ENCODE measurements at regions not wholly inside any gene's neighbourhood (a gene's known extent, or its start where the extent isn't known, plus 50 kb on each side); places are given as distances from the start of the nearest gene placed in this dataset.

- Mint-ChIP-seq H3K4me1 (ENCODE audit: low read depth) (peaks cover 2% of the 10 kb centered on the region), H3K9me3 (no peaks in the 10 kb centered on the region), H3K4me3 (no peak overlapping the region), H3K27ac (no peak overlapping the region), H3K36me3 (ENCODE audit: low read depth) (no peaks in the 10 kb centered on the region), H3K27me3 (ENCODE audit: low read depth) (peaks cover 23% of the 10 kb centered on the region)
These were observed 134.8 kb upstream of the RGMA start for GRCh38 chr15:93223803-93224202.

GRCh38 chr15:93221759-93222158, 132.7 kb upstream of the RGMA start:
- Mint-ChIP-seq H3K36me3 (ENCODE audit: low read depth) (no peaks in the 10 kb centered on the region), H3K4me1 (ENCODE audit: low read depth) (peaks cover 2% of the 10 kb centered on the region), H3K9me3 (no peaks in the 10 kb centered on the region), H3K27me3 (ENCODE audit: low read depth) (peaks cover 20% of the 10 kb centered on the region), H3K27ac (no peak overlapping the region), H3K4me3 (no peak overlapping the region)

GRCh38 chr15:93219859-93220420, 130.9 kb upstream of the RGMA start:
- Mint-ChIP-seq H3K27ac (no peak overlapping the region), H3K36me3 (ENCODE audit: low read depth) (no peaks in the 10 kb centered on the region), H3K4me1 (ENCODE audit: low read depth) (peaks cover 2% of the 10 kb centered on the region), H3K9me3 (no peaks in the 10 kb centered on the region), H3K27me3 (ENCODE audit: low read depth) (peaks cover 5% of the 10 kb centered on the region), H3K4me3 (no peak overlapping the region)

- H3K4me1 Mint-ChIP-seq (ENCODE audit: low read depth), result peaks cover 2% of the 10 kb centered on the region
- H3K27ac Mint-ChIP-seq, result no peak overlapping the region
- H3K9me3 Mint-ChIP-seq, result no peaks in the 10 kb centered on the region
- peaks cover 5% of the 10 kb centered on the region for H3K27me3 Mint-ChIP-seq (ENCODE audit: low read depth)
- no peaks in the 10 kb centered on the region for H3K36me3 Mint-ChIP-seq (ENCODE audit: low read depth)
- H3K4me3 Mint-ChIP-seq, result no peak overlapping the region
These were observed 128.3 kb upstream of the RGMA start for GRCh38 chr15:93217343-93217742.

GRCh38 chr15:93214106-93214505, 125.1 kb upstream of the RGMA start:
- Mint-ChIP-seq H3K9me3 (no peaks in the 10 kb centered on the region), H3K4me3 (no peak overlapping the region), H3K4me1 (ENCODE audit: low read depth) (no peaks in the 10 kb centered on the region), H3K27ac (no peak overlapping the region), H3K27me3 (ENCODE audit: low read depth) (peaks cover 5% of the 10 kb centered on the region), H3K36me3 (ENCODE audit: low read depth) (no peaks in the 10 kb centered on the region)

GRCh38 chr15:93213281-93213680, 124.3 kb upstream of the RGMA start:
- Mint-ChIP-seq H3K4me3 (no peak overlapping the region), H3K27me3 (ENCODE audit: low read depth) (peaks cover 5% of the 10 kb centered on the region), H3K27ac (no peak overlapping the region), H3K9me3 (no peaks in the 10 kb centered on the region), H3K36me3 (ENCODE audit: low read depth) (no peaks in the 10 kb centered on the region), H3K4me1 (ENCODE audit: low read depth) (no peaks in the 10 kb centered on the region)

- Mint-ChIP-seq H3K4me1 (ENCODE audit: low read depth) (no peaks in the 10 kb centered on the region), H3K27ac (no peak overlapping the region), H3K36me3 (ENCODE audit: low read depth) (no peaks in the 10 kb centered on the region), H3K9me3 (no peaks in the 10 kb centered on the region), H3K27me3 (ENCODE audit: low read depth) (peaks cover 5% of the 10 kb centered on the region), H3K4me3 (no peak overlapping the region)
These were observed 123.6 kb upstream of the RGMA start for GRCh38 chr15:93212578-93212977.

GRCh38 chr15:93210995-93211394, 122.0 kb upstream of the RGMA start:
- Mint-ChIP-seq H3K4me3 (no peak overlapping the region), H3K27ac (no peak overlapping the region), H3K36me3 (ENCODE audit: low read depth) (no peaks in the 10 kb centered on the region), H3K4me1 (ENCODE audit: low read depth) (no peaks in the 10 kb centered on the region), H3K27me3 (ENCODE audit: low read depth) (peaks cover 5% of the 10 kb centered on the region), H3K9me3 (no peaks in the 10 kb centered on the region)

- H3K27me3 Mint-ChIP-seq (ENCODE audit: low read depth), result peaks cover 5% of the 10 kb centered on the region
- no peak overlapping the region for H3K4me3 Mint-ChIP-seq
- H3K27ac Mint-ChIP-seq, result no peak overlapping the region
- H3K36me3 Mint-ChIP-seq (ENCODE audit: low read depth), result no peaks in the 10 kb centered on the region
- no peaks in the 10 kb centered on the region for H3K9me3 Mint-ChIP-seq
- H3K4me1 Mint-ChIP-seq (ENCODE audit: low read depth), result no peaks in the 10 kb centered on the region
These were observed 120.9 kb upstream of the RGMA start for GRCh38 chr15:93209690-93210445.

- Mint-ChIP-seq H3K4me3 (no peak overlapping the region), H3K36me3 (ENCODE audit: low read depth) (no peaks in the 10 kb centered on the region), H3K4me1 (ENCODE audit: low read depth) (no peaks in the 10 kb centered on the region), H3K27ac (no peak overlapping the region), H3K27me3 (ENCODE audit: low read depth) (peaks cover 7% of the 10 kb centered on the region), H3K9me3 (no peaks in the 10 kb centered on the region)
These were observed 117.9 kb upstream of the RGMA start for GRCh38 chr15:93206893-93207292.

GRCh38 chr15:93205413-93205812, 116.4 kb upstream of the RGMA start:
- Mint-ChIP-seq H3K4me1 (ENCODE audit: low read depth) (no peaks in the 10 kb centered on the region), H3K27ac (no peak overlapping the region), H3K27me3 (ENCODE audit: low read depth) (peaks cover 5% of the 10 kb centered on the region), H3K4me3 (no peak overlapping the region), H3K36me3 (ENCODE audit: low read depth) (no peaks in the 10 kb centered on the region), H3K9me3 (no peaks in the 10 kb centered on the region)

- Mint-ChIP-seq H3K4me3 (no peak overlapping the region), H3K27ac (no peak overlapping the region), H3K9me3 (no peaks in the 10 kb centered on the region), H3K36me3 (ENCODE audit: low read depth) (no peaks in the 10 kb centered on the region), H3K27me3 (ENCODE audit: low read depth) (peaks cover 16% of the 10 kb centered on the region), H3K4me1 (ENCODE audit: low read depth) (no peaks in the 10 kb centered on the region)
These were observed 114.0 kb upstream of the RGMA start for GRCh38 chr15:93203036-93203435.

GRCh38 chr15:93202405-93202804, 113.4 kb upstream of the RGMA start:
- H3K9me3 Mint-ChIP-seq, result no peaks in the 10 kb centered on the region
- no peaks in the 10 kb centered on the region for H3K36me3 Mint-ChIP-seq (ENCODE audit: low read depth)
- H3K4me1 Mint-ChIP-seq (ENCODE audit: low read depth), result no peaks in the 10 kb centered on the region
- H3K27ac Mint-ChIP-seq, result no peak overlapping the region
- H3K27me3 Mint-ChIP-seq (ENCODE audit: low read depth), result peaks cover 19% of the 10 kb centered on the region
- no peak overlapping the region for H3K4me3 Mint-ChIP-seq

GRCh38 chr15:93201940-93202339, 112.9 kb upstream of the RGMA start:
- H3K36me3 Mint-ChIP-seq (ENCODE audit: low read depth), result no peaks in the 10 kb centered on the region
- no peak overlapping the region for H3K27ac Mint-ChIP-seq
- H3K27me3 Mint-ChIP-seq (ENCODE audit: low read depth), result peaks cover 19% of the 10 kb centered on the region
- no peaks in the 10 kb centered on the region for H3K4me1 Mint-ChIP-seq (ENCODE audit: low read depth)
- H3K9me3 Mint-ChIP-seq, result no peaks in the 10 kb centered on the region
- no peak overlapping the region for H3K4me3 Mint-ChIP-seq

- Mint-ChIP-seq H3K4me3 (no peak overlapping the region), H3K36me3 (ENCODE audit: low read depth) (no peaks in the 10 kb centered on the region), H3K9me3 (no peaks in the 10 kb centered on the region), H3K27ac (no peak overlapping the region), H3K27me3 (ENCODE audit: low read depth) (peaks cover 19% of the 10 kb centered on the region), H3K4me1 (ENCODE audit: low read depth) (no peaks in the 10 kb centered on the region)
These were observed 111.8 kb upstream of the RGMA start for GRCh38 chr15:93200837-93201226.
